ENCODE measurements at regions not wholly inside any gene's neighbourhood (a gene's known extent, or its start where the extent isn't known, plus 50 kb on each side); places are given as distances from the start of the nearest gene placed in this dataset.

DNA sequence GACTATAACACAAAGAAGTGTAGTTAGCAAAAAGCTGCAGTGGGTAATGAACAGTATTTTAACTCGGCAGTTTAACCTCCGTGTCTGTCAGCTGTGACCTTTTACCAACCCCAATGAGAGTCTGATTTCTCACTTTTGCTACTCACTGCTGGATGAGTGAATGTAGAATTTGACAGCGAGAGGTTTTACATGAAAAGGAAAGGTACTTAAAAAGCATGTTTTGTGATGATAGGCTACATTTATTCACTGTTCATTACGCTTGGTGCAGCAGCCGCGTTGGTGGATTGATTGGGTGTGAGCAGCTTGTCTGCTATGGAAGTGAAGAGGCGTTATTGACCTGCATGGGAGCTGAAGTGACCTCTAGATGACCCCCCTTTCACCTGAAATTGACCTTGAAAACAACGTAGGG, 867.7 kb downstream of the NR2F1-AS1 start:
- H3K4me3 Mint-ChIP-seq: no peak overlapping the region
- no peak for ATAC-seq
- no peaks in the 10 kb centered on the region for H3K36me3 Mint-ChIP-seq (ENCODE audit: low read depth)

More for the DNA sequence above, 867.7 kb downstream of the NR2F1-AS1 start:
- Histone ChIP-seq H3K4me2 (no peak overlapping the region), H3K27ac (ENCODE audit: low read depth) (no peak overlapping the region), H3K9me2 (ENCODE audit: insufficient read depth) (no peaks in the 10 kb centered on the region), H3K4me1 (ENCODE audit: insufficient read depth) (no peaks in the 10 kb centered on the region), H3F3A (replicated peaks; ENCODE audit: low read depth) (no peaks in the 10 kb centered on the region), H3K27me3 (ENCODE audit: insufficient read depth) (no peaks in the 10 kb centered on the region), H3K36me3 (ENCODE audit: insufficient read depth) (no peaks in the 10 kb centered on the region), H3K4me3 (no peak overlapping the region), H4K20me1 (replicated peaks; ENCODE audit: insufficient read depth) (no peaks in the 10 kb centered on the region), H3K79me2 (replicated peaks; ENCODE audit: insufficient read depth) (no peaks in the 10 kb centered on the region), H2AFZ (no peak overlapping the region)
- H3K27ac Mint-ChIP-seq: no peak overlapping the region
- TF ChIP-seq, protein P1, sequence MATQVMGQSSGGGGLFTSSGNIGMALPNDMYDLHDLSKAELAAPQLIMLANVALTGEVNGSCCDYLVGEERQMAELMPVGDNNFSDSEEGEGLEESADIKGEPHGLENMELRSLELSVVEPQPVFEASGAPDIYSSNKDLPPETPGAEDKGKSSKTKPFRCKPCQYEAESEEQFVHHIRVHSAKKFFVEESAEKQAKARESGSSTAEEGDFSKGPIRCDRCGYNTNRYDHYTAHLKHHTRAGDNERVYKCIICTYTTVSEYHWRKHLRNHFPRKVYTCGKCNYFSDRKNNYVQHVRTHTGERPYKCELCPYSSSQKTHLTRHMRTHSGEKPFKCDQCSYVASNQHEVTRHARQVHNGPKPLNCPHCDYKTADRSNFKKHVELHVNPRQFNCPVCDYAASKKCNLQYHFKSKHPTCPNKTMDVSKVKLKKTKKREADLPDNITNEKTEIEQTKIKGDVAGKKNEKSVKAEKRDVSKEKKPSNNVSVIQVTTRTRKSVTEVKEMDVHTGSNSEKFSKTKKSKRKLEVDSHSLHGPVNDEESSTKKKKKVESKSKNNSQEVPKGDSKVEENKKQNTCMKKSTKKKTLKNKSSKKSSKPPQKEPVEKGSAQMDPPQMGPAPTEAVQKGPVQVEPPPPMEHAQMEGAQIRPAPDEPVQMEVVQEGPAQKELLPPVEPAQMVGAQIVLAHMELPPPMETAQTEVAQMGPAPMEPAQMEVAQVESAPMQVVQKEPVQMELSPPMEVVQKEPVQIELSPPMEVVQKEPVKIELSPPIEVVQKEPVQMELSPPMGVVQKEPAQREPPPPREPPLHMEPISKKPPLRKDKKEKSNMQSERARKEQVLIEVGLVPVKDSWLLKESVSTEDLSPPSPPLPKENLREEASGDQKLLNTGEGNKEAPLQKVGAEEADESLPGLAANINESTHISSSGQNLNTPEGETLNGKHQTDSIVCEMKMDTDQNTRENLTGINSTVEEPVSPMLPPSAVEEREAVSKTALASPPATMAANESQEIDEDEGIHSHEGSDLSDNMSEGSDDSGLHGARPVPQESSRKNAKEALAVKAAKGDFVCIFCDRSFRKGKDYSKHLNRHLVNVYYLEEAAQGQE (IDR thresholded peaks at IDR 0.05; ENCODE audit: unreplicated experiment): no peak
- TF ChIP-seq EZH2 (IDR thresholded peaks at IDR 0.05; ENCODE audit: low read depth, unreplicated experiment) (no peak), EZH2phosphoT487 (IDR thresholded peaks at IDR 0.05; ENCODE audit: unreplicated experiment) (no peak), POLR2AphosphoS5 (IDR thresholded peaks at IDR 0.05; ENCODE audit: low read depth) (no peak), ZNF331 (CRISPR knock-in tag; IDR thresholded peaks at IDR 0.05; ENCODE audit: low read depth) (no peak), CREB1 (CRISPR knock-in tag; IDR thresholded peaks at IDR 0.05; ENCODE audit: low read depth) (no peak), NANOG (IDR thresholded peaks at IDR 0.05; ENCODE audit: borderline replicate concordance) (no peak), JUNB (IDR thresholded peaks at IDR 0.05; ENCODE audit: unreplicated experiment) (no peak), ZNF114 (CRISPR knock-in tag; IDR thresholded peaks at IDR 0.05) (no peak), STAT1 (IDR thresholded peaks at IDR 0.05; ENCODE audit: unreplicated experiment) (no peak)
- TF ChIP-seq, protein P2, sequence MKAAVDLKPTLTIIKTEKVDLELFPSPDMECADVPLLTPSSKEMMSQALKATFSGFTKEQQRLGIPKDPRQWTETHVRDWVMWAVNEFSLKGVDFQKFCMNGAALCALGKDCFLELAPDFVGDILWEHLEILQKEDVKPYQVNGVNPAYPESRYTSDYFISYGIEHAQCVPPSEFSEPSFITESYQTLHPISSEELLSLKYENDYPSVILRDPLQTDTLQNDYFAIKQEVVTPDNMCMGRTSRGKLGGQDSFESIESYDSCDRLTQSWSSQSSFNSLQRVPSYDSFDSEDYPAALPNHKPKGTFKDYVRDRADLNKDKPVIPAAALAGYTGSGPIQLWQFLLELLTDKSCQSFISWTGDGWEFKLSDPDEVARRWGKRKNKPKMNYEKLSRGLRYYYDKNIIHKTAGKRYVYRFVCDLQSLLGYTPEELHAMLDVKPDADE (IDR thresholded peaks at IDR 0.05): no peak
- TF ChIP-seq, protein P3, sequence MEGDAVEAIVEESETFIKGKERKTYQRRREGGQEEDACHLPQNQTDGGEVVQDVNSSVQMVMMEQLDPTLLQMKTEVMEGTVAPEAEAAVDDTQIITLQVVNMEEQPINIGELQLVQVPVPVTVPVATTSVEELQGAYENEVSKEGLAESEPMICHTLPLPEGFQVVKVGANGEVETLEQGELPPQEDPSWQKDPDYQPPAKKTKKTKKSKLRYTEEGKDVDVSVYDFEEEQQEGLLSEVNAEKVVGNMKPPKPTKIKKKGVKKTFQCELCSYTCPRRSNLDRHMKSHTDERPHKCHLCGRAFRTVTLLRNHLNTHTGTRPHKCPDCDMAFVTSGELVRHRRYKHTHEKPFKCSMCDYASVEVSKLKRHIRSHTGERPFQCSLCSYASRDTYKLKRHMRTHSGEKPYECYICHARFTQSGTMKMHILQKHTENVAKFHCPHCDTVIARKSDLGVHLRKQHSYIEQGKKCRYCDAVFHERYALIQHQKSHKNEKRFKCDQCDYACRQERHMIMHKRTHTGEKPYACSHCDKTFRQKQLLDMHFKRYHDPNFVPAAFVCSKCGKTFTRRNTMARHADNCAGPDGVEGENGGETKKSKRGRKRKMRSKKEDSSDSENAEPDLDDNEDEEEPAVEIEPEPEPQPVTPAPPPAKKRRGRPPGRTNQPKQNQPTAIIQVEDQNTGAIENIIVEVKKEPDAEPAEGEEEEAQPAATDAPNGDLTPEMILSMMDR (conservative IDR thresholded peaks at IDR 0.05; ENCODE audit: low read depth in 2 of 2): no peak
- TF ChIP-seq, protein P4, sequence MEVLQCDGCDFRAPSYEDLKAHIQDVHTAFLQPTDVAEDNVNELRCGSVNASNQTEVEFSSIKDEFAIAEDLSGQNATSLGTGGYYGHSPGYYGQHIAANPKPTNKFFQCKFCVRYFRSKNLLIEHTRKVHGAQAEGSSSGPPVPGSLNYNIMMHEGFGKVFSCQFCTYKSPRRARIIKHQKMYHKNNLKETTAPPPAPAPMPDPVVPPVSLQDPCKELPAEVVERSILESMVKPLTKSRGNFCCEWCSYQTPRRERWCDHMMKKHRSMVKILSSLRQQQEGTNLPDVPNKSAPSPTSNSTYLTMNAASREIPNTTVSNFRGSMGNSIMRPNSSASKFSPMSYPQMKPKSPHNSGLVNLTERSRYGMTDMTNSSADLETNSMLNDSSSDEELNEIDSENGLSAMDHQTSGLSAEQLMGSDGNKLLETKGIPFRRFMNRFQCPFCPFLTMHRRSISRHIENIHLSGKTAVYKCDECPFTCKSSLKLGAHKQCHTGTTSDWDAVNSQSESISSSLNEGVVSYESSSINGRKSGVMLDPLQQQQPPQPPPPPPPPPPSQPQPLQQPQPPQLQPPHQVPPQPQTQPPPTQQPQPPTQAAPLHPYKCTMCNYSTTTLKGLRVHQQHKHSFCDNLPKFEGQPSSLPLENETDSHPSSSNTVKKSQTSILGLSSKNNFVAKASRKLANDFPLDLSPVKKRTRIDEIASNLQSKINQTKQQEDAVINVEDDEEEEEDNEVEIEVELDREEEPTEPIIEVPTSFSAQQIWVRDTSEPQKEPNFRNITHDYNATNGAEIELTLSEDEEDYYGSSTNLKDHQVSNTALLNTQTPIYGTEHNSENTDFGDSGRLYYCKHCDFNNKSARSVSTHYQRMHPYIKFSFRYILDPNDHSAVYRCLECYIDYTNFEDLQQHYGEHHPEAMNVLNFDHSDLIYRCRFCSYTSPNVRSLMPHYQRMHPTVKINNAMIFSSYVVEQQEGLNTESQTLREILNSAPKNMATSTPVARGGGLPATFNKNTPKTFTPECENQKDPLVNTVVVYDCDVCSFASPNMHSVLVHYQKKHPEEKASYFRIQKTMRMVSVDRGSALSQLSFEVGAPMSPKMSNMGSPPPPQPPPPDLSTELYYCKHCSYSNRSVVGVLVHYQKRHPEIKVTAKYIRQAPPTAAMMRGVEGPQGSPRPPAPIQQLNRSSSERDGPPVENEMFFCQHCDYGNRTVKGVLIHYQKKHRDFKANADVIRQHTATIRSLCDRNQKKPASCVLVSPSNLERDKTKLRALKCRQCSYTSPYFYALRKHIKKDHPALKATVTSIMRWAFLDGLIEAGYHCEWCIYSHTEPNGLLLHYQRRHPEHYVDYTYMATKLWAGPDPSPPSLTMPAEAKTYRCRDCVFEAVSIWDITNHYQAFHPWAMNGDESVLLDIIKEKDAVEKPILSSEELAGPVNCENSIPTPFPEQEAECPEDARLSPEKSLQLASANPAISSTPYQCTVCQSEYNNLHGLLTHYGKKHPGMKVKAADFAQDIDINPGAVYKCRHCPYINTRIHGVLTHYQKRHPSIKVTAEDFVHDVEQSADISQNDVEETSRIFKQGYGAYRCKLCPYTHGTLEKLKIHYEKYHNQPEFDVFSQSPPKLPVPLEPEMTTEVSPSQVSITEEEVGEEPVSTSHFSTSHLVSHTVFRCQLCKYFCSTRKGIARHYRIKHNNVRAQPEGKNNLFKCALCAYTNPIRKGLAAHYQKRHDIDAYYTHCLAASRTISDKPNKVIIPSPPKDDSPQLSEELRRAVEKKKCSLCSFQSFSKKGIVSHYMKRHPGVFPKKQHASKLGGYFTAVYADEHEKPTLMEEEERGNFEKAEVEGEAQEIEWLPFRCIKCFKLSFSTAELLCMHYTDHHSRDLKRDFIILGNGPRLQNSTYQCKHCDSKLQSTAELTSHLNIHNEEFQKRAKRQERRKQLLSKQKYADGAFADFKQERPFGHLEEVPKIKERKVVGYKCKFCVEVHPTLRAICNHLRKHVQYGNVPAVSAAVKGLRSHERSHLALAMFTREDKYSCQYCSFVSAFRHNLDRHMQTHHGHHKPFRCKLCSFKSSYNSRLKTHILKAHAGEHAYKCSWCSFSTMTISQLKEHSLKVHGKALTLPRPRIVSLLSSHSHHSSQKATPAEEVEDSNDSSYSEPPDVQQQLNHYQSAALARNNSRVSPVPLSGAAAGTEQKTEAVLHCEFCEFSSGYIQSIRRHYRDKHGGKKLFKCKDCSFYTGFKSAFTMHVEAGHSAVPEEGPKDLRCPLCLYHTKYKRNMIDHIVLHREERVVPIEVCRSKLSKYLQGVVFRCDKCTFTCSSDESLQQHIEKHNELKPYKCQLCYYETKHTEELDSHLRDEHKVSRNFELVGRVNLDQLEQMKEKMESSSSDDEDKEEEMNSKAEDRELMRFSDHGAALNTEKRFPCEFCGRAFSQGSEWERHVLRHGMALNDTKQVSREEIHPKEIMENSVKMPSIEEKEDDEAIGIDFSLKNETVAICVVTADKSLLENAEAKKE (CRISPR knock-in tag; IDR thresholded peaks at IDR 0.05): no peak
- H3K9me3 Mint-ChIP-seq: no peaks in the 10 kb centered on the region
- peaks cover 2% of the 10 kb centered on the region for H3K27me3 Mint-ChIP-seq (ENCODE audit: insufficient read depth, low read depth, poor library complexity)
- peaks cover 15% of the 10 kb centered on the region; the same call in 2 of the 3 replicates for H3K4me1 Mint-ChIP-seq
- DNase-seq (ENCODE audit: low spot score): no peak

Measured in GM23338 (cell line).